Fibroblast of pulmonary artery (primary cell): ENCODE measurements at regions not wholly inside any gene's neighbourhood (a gene's known extent, or its start where the extent isn't known, plus 50 kb on each side); places are given as distances from the start of the nearest gene placed in this dataset.

Experiments used
- DNase-seq: peaks from one replicate; pipeline ENCODE4 v3.0.0-alpha.2; 2010; ENCODE audit warnings: low read depth
- H3K4me3 ChIP-seq: replicated peaks from 2 replicates; pipeline ENCODE4 v1.5.1; 2011; ENCODE audit warnings: low read depth, mild to moderate bottlenecking, control low read depth, low read length, moderate library complexity
- CTCF ChIP-seq: IDR thresholded peaks from 2 replicates; pipeline ENCODE4 v1.5.1; 2011; ENCODE audit warnings: mild to moderate bottlenecking, control low read depth, low read length, inconsistent platforms; ENCODE audit errors: missing control alignments

- no peak for DNase-seq
- no peak for TF ChIP-seq CTCF
These were observed 121.1 kb downstream of the IRX5 start for GRCh38 chr16:55051571-55052347.

GRCh38 chr16:55052348-55052734 is 121.7 kb downstream of the IRX5 start:
- no peak for TF ChIP-seq CTCF
- no peak for DNase-seq
- no peak overlapping the region for H3K4me3 ChIP-seq

More at GRCh38 chr16:55051571-55052347, 121.1 kb downstream of the IRX5 start:
- H3K4me3 ChIP-seq: no peak overlapping the region

GRCh38 chr16:55052741-55053415 is 122.2 kb downstream of the IRX5 start:
- DNase-seq: no peak
- no peak for TF ChIP-seq CTCF
- H3K4me3 ChIP-seq: no peak overlapping the region

GRCh38 chr16:55055262-55055661 is 124.6 kb downstream of the IRX5 start:
- no peak for TF ChIP-seq CTCF
- no peak overlapping the region for H3K4me3 ChIP-seq
- no peak for DNase-seq

GRCh38 chr16:55056585-55057401 is 126.1 kb downstream of the IRX5 start:
- no peak for TF ChIP-seq CTCF
- no peak for DNase-seq
- no peak overlapping the region for H3K4me3 ChIP-seq

- TF ChIP-seq CTCF: no peak
- DNase-seq: no peak
- H3K4me3 ChIP-seq: no peak overlapping the region
These were observed 127.2 kb downstream of the IRX5 start for GRCh38 chr16:55057866-55058265.
